Effector CD4-positive, alpha-beta T cell (primary cell): ENCODE measurements at regions not wholly inside any gene's neighbourhood (a gene's known extent, or its start where the extent isn't known, plus 50 kb on each side); places are given as distances from the start of the nearest gene placed in this dataset.
"Not testable (repeated sequence)": the region's sequence is repeated elsewhere in the genome, so short reads cannot be mapped to it uniquely, and the experiment has no call there.

Experiments
- DNase-seq: peaks from one replicate; pipeline ENCODE4 v3.0.0-alpha.2; 2020

- no peak for DNase-seq
These were observed 88.5 kb upstream of the NFASC start for GRCh38 chr1:204782118-204782700.

DNA sequence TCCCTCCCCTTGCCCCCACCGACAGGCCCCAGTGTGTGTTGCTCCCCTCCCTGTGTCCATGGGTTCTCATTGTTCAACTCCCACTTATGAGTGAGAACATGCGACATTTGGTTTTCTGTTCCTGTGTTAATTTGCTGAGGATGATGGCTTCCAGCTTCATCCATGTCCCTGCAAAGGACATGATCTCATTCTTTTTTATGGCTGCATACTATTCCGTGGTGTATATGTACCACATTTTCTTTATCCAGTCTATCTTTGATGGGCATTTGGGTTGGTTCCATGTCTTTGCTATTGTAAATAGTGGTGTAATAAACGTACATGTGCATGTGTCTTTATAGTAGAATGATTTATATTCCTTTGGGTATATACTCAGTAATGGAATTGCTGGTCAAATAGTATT, 85.6 kb upstream of the NFASC start:
- not testable (repeated sequence) for DNase-seq

DNA sequence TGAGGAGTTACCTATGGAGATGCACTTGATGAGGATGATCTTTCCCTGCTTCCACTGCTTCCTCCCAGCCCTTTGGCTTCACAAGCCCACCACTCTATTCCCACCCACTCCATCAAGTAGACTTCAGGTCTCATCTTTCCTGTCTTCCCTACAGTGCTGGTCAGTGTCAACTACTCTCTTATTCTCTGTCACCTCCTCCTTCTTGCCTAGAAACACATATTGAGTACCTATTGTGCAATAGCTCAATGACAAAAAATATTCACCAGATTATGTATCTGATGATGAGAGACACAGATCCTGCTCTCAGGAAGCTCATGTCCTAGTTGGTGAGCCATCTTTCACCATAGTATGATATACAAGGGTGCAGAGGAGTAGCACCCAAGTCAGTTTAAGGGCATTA, 82.2 kb upstream of the NFASC start:
- DNase-seq = no peak

GRCh38 chr1:204791453-204792353, 79.0 kb upstream of the NFASC start:
- peak; percentile 77 for DNase-seq

- no peak for DNase-seq
These were observed 78.3 kb upstream of the NFASC start for GRCh38 chr1:204792354-204792692.

- DNase-seq = no peak
These were observed 77.3 kb upstream of the NFASC start for GRCh38 chr1:204793259-204793914.

- not testable (repeated sequence) for DNase-seq
These were observed 73.8 kb upstream of the NFASC start for GRCh38 chr1:204796886-204797285.

GRCh38 chr1:204797401-204797800, 73.3 kb upstream of the NFASC start:
- DNase-seq = no peak

DNA sequence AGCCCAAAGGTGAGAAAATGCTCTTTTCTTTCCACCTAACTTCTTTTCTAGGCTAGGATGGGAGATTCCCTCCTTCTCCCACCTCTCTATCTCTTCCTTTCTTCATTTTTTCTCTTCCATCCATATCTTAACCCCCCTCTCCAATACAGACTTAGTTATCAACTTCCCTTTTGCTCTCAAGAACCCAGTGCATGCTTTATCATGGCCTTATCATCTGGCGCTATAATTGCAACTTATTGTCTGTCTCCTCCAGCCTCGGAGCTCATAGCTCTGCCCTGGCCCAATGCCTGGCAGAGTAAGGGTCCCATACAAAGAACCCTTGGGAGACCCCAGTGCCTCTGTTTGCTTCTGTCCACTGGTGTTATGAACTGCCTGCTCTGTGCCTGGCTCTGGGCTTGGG, 71.0 kb upstream of the NFASC start:
- no peak for DNase-seq

GRCh38 chr1:204801211-204801610, 69.5 kb upstream of the NFASC start:
- DNase-seq = no peak

GRCh38 chr1:204802401-204803175, 68.1 kb upstream of the NFASC start:
- DNase-seq = no peak

- DNase-seq = no peak
These were observed 67.1 kb upstream of the NFASC start for GRCh38 chr1:204803607-204804006.

DNA sequence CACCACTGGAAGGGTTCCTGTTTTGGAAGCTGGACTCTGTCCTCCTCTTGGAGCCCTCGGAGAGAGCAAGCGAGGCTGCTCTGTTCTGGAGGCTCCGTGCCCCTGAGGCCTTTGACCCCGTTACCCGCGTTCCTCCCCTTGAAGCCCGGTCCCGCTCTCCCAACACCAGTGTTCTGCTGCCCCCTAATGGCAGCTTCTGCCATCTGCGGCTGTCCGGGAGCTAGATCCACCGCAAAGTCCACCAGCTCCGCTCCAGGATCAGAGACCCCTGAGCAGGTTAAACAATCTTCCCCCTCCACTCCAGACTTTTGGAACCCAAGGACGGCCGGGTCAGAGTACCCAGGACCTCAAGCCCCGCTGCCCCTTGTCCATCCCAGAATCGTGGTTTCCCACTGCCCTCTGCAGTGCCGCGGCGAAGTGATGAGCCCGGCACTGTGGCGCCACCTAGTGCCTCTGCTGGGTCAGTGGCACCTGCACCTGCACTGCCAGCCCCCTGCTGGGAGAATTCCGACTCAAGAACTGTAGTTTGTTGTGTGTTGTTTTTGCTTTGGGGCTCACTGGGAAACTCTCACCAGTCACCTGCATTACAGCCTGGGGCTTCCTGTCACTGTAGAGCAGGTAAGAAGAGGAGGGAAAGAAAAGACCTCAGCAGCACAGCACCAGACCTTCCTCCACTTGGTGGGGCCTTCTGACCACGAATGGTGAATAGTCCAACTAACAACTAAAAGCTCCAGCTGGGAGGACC, 63.5 kb upstream of the NFASC start:
- DNase-seq = peak; percentile 75

- DNase-seq = no peak
These were observed 61.2 kb upstream of the NFASC start for GRCh38 chr1:204809488-204809887.

DNA sequence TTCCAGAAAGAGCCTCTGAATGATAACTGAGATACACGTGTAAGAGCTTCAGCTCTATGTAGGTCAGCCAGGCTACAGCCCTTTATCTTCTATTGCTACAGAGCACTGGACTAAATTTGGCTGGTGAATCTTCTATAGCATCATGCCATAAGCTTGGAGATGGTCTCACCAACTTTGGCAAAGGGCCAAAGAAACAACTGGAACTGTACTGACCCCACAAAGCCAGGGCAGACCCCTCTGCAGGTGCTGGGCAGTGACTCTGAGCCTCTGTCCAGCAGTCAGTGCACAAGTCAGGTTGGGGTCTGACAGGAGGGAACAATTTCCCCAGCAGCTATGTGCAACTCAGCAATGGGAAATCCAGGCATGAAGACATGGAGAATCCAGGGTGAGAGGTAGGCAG, 57.8 kb upstream of the NFASC start:
- DNase-seq = no peak

GRCh38 chr1:204813522-204813921, 57.1 kb upstream of the NFASC start:
- DNase-seq = no peak

- no peak for DNase-seq
These were observed 56.3 kb upstream of the NFASC start for GRCh38 chr1:204814166-204814884.

DNA sequence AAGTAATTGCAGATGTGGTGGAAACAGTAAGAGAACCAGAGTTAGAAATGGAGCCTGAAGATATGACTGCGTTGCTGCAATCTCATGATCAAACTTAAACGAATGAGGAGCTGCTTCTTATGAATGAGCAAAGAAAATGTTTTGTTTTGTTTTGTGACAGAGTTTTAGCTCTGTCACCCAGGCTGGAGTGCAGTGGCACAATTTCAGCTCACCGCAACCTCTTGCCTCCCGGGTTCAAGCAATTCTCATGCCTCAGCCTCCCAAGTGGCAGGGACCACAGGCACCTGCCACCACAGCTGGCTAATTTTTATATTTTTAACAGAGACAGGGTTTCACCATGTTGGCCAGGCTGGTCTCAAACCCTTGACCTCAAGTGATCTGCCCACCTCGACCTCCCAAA, 53.3 kb upstream of the NFASC start:
- DNase-seq = no peak

DNA sequence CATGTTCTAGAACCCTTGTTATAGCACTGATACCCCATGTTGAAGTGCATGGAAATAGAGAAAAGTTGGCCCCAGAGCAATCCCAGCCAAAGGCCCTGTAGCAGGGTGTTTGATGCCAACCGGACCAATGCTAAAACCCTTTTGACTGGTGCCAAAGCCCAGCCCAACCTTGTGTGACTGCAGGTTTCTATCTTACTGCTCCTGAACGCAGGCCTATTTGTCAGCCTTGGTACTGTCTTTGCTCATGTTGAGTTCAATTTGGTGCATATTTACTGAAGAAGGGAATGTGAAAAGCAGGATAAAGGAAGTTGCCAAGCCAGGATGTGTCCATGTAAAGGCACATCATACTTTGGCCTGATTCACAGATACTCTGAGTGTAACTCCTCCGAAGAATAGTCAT, 51.7 kb upstream of the NFASC start:
- DNase-seq = no peak

DNA sequence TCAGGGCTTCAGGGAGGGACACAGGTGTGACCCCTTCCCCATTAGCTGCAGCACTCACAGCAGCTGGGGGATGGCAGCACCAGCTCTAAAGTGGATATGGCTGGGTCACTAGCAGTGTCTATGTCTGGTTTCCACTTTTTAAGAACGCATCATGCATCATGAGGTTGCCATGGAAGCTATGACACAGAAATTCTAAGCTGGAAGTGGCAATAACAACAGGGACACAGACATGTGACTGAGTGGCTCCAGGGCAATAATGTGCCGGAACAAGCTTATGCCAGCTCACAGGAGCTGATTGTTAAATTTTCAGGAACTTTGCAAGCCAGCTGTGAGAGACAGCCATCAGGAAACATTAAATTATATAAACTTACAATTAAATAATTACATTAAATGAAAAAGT, 51.2 kb upstream of the NFASC start:
- no peak for DNase-seq
